ENCODE measurements at regions not wholly inside any gene's neighbourhood (a gene's known extent, or its start where the extent isn't known, plus 50 kb on each side); places are given as distances from the start of the nearest gene placed in this dataset.

DNA sequence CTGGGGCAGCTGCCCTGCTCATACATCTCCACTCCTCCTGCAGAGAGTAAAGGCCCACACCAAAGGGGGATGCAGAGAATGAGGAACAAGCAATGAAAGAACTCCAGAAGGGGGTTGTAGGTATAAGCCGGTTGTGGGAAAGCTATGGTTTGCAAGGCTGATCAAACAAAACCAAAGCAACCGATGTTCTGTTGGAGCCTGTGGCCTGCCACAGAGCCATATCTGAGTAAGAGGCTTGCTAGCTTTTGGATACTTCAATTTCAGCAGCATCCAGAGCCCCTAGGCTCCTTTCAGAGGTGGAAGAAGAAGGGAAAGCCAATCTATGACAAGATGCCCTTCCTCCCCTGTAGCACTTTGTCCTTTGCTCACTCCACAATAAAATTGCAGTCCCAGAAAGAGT, 163.2 kb downstream of the RRAGC start (continued):
- TF ChIP-seq, protein P1, sequence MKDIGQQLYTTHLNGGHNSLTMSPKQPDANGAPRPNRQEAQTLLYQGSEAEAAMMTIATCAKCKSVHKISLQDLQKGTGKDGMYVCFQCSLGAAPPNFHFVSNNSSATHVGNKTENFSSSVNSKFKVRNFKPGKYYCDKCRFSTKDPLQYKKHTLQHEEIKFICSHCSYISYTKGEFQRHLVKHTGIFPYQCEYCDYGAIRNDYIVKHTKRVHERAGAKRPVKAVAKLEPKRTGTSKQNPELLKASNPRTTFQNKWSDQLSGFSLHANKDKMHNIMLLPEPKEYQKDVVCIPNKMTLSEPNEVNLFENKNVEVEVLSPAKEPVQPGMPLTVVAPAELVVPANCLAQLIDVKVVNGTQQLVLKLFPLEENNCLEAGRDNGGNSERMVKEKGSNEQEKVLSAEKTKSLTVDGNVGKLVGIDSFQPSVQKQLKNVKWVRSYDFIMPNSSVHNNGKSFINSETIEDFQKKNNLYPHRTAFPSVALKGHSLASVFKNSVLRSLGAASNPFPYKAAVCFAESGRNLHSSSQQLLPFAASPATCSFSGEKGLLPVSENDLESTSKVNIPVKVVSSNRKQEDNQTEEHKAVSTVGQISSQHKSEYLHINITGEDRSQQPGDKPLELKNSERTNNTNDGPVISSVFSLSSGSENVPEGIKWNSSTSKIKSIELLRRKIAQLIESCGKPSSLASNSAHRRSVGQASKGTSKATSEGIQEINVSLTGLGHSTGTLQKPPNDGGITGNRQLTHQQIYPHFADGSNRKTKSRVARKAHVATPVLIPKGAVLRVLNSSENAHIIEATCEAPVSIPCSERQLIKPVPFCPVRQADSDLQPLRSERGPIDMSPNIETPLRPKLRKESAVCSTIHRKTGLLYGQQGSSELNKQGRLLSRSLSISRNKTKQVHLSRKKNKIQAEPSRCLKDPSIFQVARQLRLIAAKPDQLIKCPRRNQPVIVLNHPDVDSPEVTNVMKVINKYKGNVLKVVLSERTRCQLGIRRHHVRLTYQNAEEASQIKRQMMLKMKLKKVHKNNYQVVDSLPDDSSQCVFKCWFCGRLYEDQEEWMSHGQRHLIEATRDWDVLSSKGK (CRISPR knock-in tag; IDR thresholded peaks at IDR 0.05) = no peak
- no peak for TF ChIP-seq NCOR1 (IDR thresholded peaks at IDR 0.05)
- no peak for TF ChIP-seq ZNF695 (CRISPR knock-in tag; IDR thresholded peaks at IDR 0.05)
- no peak for TF ChIP-seq ELF2 (CRISPR knock-in tag; IDR thresholded peaks at IDR 0.05)
- no peak for TF ChIP-seq HDAC6 (IDR thresholded peaks at IDR 0.05; ENCODE audit: low read depth, low read length)
- no peak for TF ChIP-seq ARID2 (IDR thresholded peaks at IDR 0.05)
- no peak for TF ChIP-seq ARNT (IDR thresholded peaks at IDR 0.05)
- TF ChIP-seq HCFC1 (IDR thresholded peaks at IDR 0.05; ENCODE audit: low read depth, low read length) = no peak
- TF ChIP-seq NCOA1 (IDR thresholded peaks at IDR 0.05; ENCODE audit: low read depth) = no peak

DNA sequence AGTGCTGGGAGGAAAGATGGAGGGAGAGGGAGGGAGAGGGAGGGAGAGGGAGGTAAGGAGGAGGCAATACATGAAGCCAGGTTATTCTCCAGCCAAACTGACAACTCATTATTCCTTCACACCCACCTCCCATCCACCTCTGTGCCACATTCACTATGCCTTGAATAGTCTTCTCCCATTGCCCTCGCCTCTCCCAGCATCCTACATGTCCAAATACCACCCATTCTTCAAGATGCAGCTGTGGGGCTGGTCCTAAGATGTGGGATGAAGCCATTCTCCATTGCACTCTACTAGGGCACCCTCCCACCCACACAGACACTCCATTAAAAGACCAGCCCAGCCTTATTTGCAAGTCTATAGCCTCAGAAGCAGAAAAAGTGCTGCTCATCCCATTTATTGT, 165.8 kb downstream of the RRAGC start:
- no peak overlapping the region for H2AFZ ChIP-seq (ENCODE audit: low read depth, low read length)
- ATAC-seq = no peak
- ChIA-PET POLR2A (no interaction called here), CTCF (ENCODE audit: low intra/inter-chr PET ratio) (no interaction called here)
- FAIRE-seq = no peak
- H3K36me3 ChIP-seq (ENCODE audit: control insufficient read depth, insufficient read depth, low read length) = no peaks in the 10 kb centered on the region
- no peaks in the 10 kb centered on the region for H3K4me1 ChIP-seq (replicated peaks in 1 of 2; ENCODE audit: control insufficient read depth in 2 of 2, insufficient read depth in 2 of 2, low read length in 2 of 2)
- no peak for DNase-seq (ENCODE audit: extremely low read depth in 1 of 4, low spot score in 3 of 4)
- no peak overlapping the region for H3K4me3 ChIP-seq
- no peaks in the 10 kb centered on the region for H3K79me2 ChIP-seq (ENCODE audit: control insufficient read depth, insufficient read depth, low read length)
- WGBS (ENCODE audit: insufficient coverage, low coverage, missing lambda C conversion rate) = 0% methylated on average over 1 of the region's 1 CpG
- no TSS peak for BruUV-seq (replicated peaks)
- in situ Hi-C loops (cut with MboI) (no loop called here), intact Hi-C loops (cut with micrococcal nuclease) (no loop called here)
- peaks cover 2 to 22% of the 10 kb centered on the region in 2 experiments; a peak in 4 of 5 replicates for H3K27me3 ChIP-seq (ENCODE audit: control insufficient read depth in 2 of 2, insufficient read depth in 2 of 2, low read length in 2 of 2)
- H3K9me3 ChIP-seq (replicated peaks; ENCODE audit: control insufficient read depth, insufficient read depth, low read depth, low read length) = no peaks in the 10 kb centered on the region
- H4K20me1 ChIP-seq (replicated peaks; ENCODE audit: control insufficient read depth, insufficient read depth, low read length) = no peaks in the 10 kb centered on the region
- H3K4me2 ChIP-seq (ENCODE audit: insufficient read depth, low read length) = no peak overlapping the region
- no peak overlapping the region for H3K27ac ChIP-seq (ENCODE audit: extremely low read depth, low read depth, low read length)
- no peaks in the 10 kb centered on the region for H3K9me1 ChIP-seq (ENCODE audit: control insufficient read depth, insufficient read depth, low read length)
- no peak overlapping the region for H3K9ac ChIP-seq (ENCODE audit: insufficient read depth in 1 of 2, low read depth in 2 of 2, low read length in 2 of 2)
- TF ChIP-seq, protein P2, sequence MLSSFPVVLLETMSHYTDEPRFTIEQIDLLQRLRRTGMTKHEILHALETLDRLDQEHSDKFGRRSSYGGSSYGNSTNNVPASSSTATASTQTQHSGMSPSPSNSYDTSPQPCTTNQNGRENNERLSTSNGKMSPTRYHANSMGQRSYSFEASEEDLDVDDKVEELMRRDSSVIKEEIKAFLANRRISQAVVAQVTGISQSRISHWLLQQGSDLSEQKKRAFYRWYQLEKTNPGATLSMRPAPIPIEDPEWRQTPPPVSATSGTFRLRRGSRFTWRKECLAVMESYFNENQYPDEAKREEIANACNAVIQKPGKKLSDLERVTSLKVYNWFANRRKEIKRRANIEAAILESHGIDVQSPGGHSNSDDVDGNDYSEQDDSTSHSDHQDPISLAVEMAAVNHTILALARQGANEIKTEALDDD (IDR thresholded peaks at IDR 0.05) = no peak
- no peak for TF ChIP-seq RFX7 (CRISPR knock-in tag; IDR thresholded peaks at IDR 0.05)
- no peak for TF ChIP-seq ELF1 (tag; IDR thresholded peaks at IDR 0.05)
- TF ChIP-seq FOSL1 (tag; conservative IDR thresholded peaks at IDR 0.05) = no peak
- TF ChIP-seq, protein P3, sequence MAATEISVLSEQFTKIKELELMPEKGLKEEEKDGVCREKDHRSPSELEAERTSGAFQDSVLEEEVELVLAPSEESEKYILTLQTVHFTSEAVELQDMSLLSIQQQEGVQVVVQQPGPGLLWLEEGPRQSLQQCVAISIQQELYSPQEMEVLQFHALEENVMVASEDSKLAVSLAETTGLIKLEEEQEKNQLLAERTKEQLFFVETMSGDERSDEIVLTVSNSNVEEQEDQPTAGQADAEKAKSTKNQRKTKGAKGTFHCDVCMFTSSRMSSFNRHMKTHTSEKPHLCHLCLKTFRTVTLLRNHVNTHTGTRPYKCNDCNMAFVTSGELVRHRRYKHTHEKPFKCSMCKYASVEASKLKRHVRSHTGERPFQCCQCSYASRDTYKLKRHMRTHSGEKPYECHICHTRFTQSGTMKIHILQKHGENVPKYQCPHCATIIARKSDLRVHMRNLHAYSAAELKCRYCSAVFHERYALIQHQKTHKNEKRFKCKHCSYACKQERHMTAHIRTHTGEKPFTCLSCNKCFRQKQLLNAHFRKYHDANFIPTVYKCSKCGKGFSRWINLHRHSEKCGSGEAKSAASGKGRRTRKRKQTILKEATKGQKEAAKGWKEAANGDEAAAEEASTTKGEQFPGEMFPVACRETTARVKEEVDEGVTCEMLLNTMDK (IDR thresholded peaks at IDR 0.05; ENCODE audit: borderline replicate concordance, insufficient read depth, low read depth, low read length, poor library complexity, severe bottlenecking) = no peak
- no peak for TF ChIP-seq SMAD1 (IDR thresholded peaks at IDR 0.05; ENCODE audit: low read depth, low read length, partially characterized antibody)
- no peak for TF ChIP-seq ZNF24 (IDR thresholded peaks at IDR 0.05)
- TF ChIP-seq ADNP (tag; IDR thresholded peaks at IDR 0.05) = no peak

Data from K562 (cell line).